K562 (cell line): ENCODE measurements at regions not wholly inside any gene's neighbourhood (a gene's known extent, or its start where the extent isn't known, plus 50 kb on each side); places are given as distances from the start of the nearest gene placed in this dataset.

ENCODE experiments used
- ATAC-seq: fragments of 200-7000 bp; cut with Tn5 transposase; 3 replicates; pipeline ENCODE4 v1.9.1; 2020; ENCODE audit warnings: moderate library complexity
- BruUV-seq: library from RNA; stranded (reverse); fragments of 400-500 nt; replicated peaks from 2 replicates; lab custom pipeline; 2021; lab: Mats Ljungman, UMichigan
- CTCF ChIA-PET: fragments of 300-600 bp; formaldehyde crosslinking; extraction: SDS; loops from one replicate; lab custom pipeline; 2021; ENCODE audit warnings: low intra/inter-chr PET ratio; lab: Yijun Ruan, JAX
- POLR2A ChIA-PET: fragments of 300-600, 350-650 bp; sonication (Branson Sonifier 250); formaldehyde crosslinking; extraction: SDS; loops from one replicate; lab custom pipeline; 2021; ENCODE audit warnings: antibody characterized with exemption, inconsistent platforms; lab: Yijun Ruan, JAX
- DNase-seq, 4 experiments: peaks; one replicate each; pipeline versions ENCODE4 v3.0.0 to v3.0.0-alpha.2; 2011 to 2018; ENCODE audit warnings: low spot score in 3 of 4, mixed read lengths in 3 of 4; ENCODE audit errors: extremely low read depth in 1 of 4
- FAIRE-seq: peaks from 2 replicates; lab custom pipeline; 2011; peaks lifted over from hg19 to GRCh38; lab: Jason Lieb, UNC
- H2AFZ ChIP-seq: 2 replicates; pipeline ENCODE4 v1.6.0; 2011; ENCODE audit warnings: low read depth, low read length, control low read depth, inconsistent platforms
- H3K27ac ChIP-seq: fragments of 200-600 bp; 3 replicates; pipeline ENCODE4 v1.8.0; 2011; ENCODE audit warnings: low read depth, mild to moderate bottlenecking, control low read depth, inconsistent platforms, low read length, moderate library complexity, mixed read lengths; ENCODE audit errors: extremely low read depth
- H3K27me3 ChIP-seq, 2 experiments: fragments of 300-600 bp in 1 of 2; 2 replicates in 1 of 2; 3 replicates in 1 of 2; pipeline versions ENCODE4 v1.6.0 to v1.8.0; 2011; ENCODE audit warnings: inconsistent platforms in 2 of 2, low read length in 2 of 2, mild to moderate bottlenecking in 1 of 2, mixed read lengths in 1 of 2, moderate library complexity in 1 of 2; ENCODE audit not compliant: control insufficient read depth in 2 of 2, insufficient read depth in 2 of 2
- H3K36me3 ChIP-seq: fragments of 300-600 bp; 3 replicates; pipeline ENCODE4 v1.8.0; 2011; ENCODE audit warnings: mild to moderate bottlenecking, low read length, inconsistent platforms; ENCODE audit not compliant: control insufficient read depth, insufficient read depth
- H3K4me1 ChIP-seq, 2 experiments: fragments of 200-600 bp in 1 of 2; replicated peaks in 1 of 2; 2 replicates in 1 of 2; 3 replicates in 1 of 2; pipeline versions ENCODE4 v1.5.1 to v1.8.0; 2011; ENCODE audit warnings: inconsistent platforms in 2 of 2, low read length in 2 of 2, mild to moderate bottlenecking in 1 of 2, mixed read lengths in 1 of 2, moderate library complexity in 1 of 2; ENCODE audit not compliant: control insufficient read depth in 2 of 2, insufficient read depth in 2 of 2
- H3K4me2 ChIP-seq: 2 replicates; pipeline ENCODE4 v1.6.1; 2011; ENCODE audit warnings: low read length, control low read depth, inconsistent platforms, mixed read lengths; ENCODE audit not compliant: insufficient read depth
- H3K4me3 ChIP-seq: fragments of 200-600 bp; sonication (generic), shearing (Covaris generic); 2 replicates; pipeline ENCODE4 v1.5.1; 2016; ENCODE audit warnings: control low read depth, inconsistent platforms
- H3K79me2 ChIP-seq: fragments of 200-600 bp; 3 replicates; pipeline ENCODE4 v1.8.0; 2011; ENCODE audit warnings: low read length, inconsistent platforms; ENCODE audit not compliant: control insufficient read depth, insufficient read depth
- H3K9ac ChIP-seq, 2 experiments: 2 replicates each; pipeline versions ENCODE4 v1.6.0 to v1.6.1; 2011; ENCODE audit warnings: low read depth in 2 of 2, low read length in 2 of 2, control low read depth in 1 of 2, inconsistent platforms in 1 of 2, mild to moderate bottlenecking in 1 of 2, mixed read lengths in 1 of 2; ENCODE audit not compliant: insufficient read depth in 1 of 2
- H3K9me1 ChIP-seq: one replicate; pipeline ENCODE4 v1.6.0; 2011; ENCODE audit warnings: inconsistent platforms, mild to moderate bottlenecking, low read length, moderate library complexity; ENCODE audit not compliant: control insufficient read depth, insufficient read depth
- H3K9me3 ChIP-seq: replicated peaks from 2 replicates; pipeline ENCODE4 v1.5.1; 2011; ENCODE audit warnings: low read depth, low read length, inconsistent platforms; ENCODE audit not compliant: control insufficient read depth, insufficient read depth
- H4K20me1 ChIP-seq: replicated peaks from 2 replicates; pipeline ENCODE4 v1.6.1; 2011; ENCODE audit warnings: low read length, inconsistent platforms, mixed read lengths; ENCODE audit not compliant: control insufficient read depth, insufficient read depth
- GTF2B ChIP-seq: IDR thresholded peaks from 2 replicates; pipeline ENCODE4 v1.6.1; 2011; ENCODE audit not compliant: insufficient read length; ENCODE audit errors: extremely low read depth
- NCOA4 ChIP-seq: fragments of 450-650 bp; IDR thresholded peaks from 2 replicates; pipeline ENCODE4 v1.6.1; 2018; ENCODE audit warnings: mild to moderate bottlenecking; ENCODE audit not compliant: partially characterized antibody
- TRIM25 ChIP-seq: fragments of 450-650 bp; IDR thresholded peaks from 2 replicates; pipeline ENCODE4 v1.7.0; 2016; ENCODE audit warnings: borderline replicate concordance
- WGBS: fragments of 100-300 bp; shearing (Covaris generic); methylation state at CpG from one replicate; pipeline ENCODE4 v1.1.6; 2016; ENCODE audit warnings: low coverage, mixed read lengths; ENCODE audit not compliant: insufficient coverage; ENCODE audit errors: missing lambda C conversion rate; 5-methylcytosine and 5-hydroxymethylcytosine counted together
- in situ Hi-C: fragments of 300-500 bp; cut with MboI; formaldehyde crosslinking; loops from 4 replicates; pipeline ENCODE4 v1.15.0; 2018; ENCODE audit warnings: inconsistent platforms, mixed read lengths
- intact Hi-C: fragments of 100-400 bp; cut with micrococcal nuclease; formaldehyde crosslinking; loops from 2 replicates; pipeline ENCODE4 v1.14.2; 2022

- ChIA-PET CTCF (no interaction called here), POLR2A (interaction anchor here (1.0 kb wide), 1 partner anchor 595 kb away, joined by 4 read pairs; no protein-coding TSS in a partner anchor)
- in situ Hi-C loops = no loop called here
- Histone ChIP-seq H3K36me3 (no peaks in the 10 kb centered on the region), H3K27ac (no peak overlapping the region), H4K20me1 (no peaks in the 10 kb centered on the region; the same call in 1 of the 2 replicates), H3K79me2 (no peaks in the 10 kb centered on the region), H3K9me3 (no peaks in the 10 kb centered on the region), H3K9ac (no peak overlapping the region; a peak in 1 of 4 replicates), H3K4me1 (peaks cover 0 to 5% of the 10 kb centered on the region in 2 experiments; a peak in 2 of 5 replicates), H2AFZ (no peak overlapping the region), H3K4me2 (no peak overlapping the region), H3K27me3 (peaks cover 20 to 81% of the 10 kb centered on the region in 2 experiments; a peak in 4 of 5 replicates), H3K4me3 (no peak overlapping the region)
- FAIRE-seq = no peak
- no TSS peak for BruUV-seq
- WGBS = 0% methylated on average over 7 of the region's 8 CpGs
- intact Hi-C loops = no loop called here
- DNase-seq = no peak
- no peak for TF ChIP-seq GTF2B
- no peak for TF ChIP-seq TRIM25
- no peak for TF ChIP-seq NCOA4
- TF ChIP-seq, all 486 proteins: peak for 0
- no peak for ATAC-seq
- no peaks in the 10 kb centered on the region for H3K9me1 ChIP-seq
Observed at GRCh38 chr16:86710602-86710950, 132.2 kb downstream of the FOXL1 start.
